ENCODE measurements at regions not wholly inside any gene's neighbourhood (a gene's known extent, or its start where the extent isn't known, plus 50 kb on each side); places are given as distances from the start of the nearest gene placed in this dataset.
"Not testable (repeated sequence)": the region's sequence is repeated elsewhere in the genome, so short reads cannot be mapped to it uniquely, and the experiment has no call there.

GRCh38 chr7:94149789-94150545, 145.8 kb upstream of the BET1 start:
- Histone ChIP-seq H3K4me3 (ENCODE audit: low read depth, low read length) (no peak overlapping the region), H3K9me3 (no peaks in the 10 kb centered on the region)
- no peak for DNase-seq

GRCh38 chr7:94154182-94154581, 150.0 kb upstream of the BET1 start:
- no peak for DNase-seq
- TF ChIP-seq CTCF (IDR thresholded peaks at IDR 0.05; ENCODE audit: low read depth, low read length): no peak
- Histone ChIP-seq H3K4me1 (no peaks in the 10 kb centered on the region), H3K4me3 (ENCODE audit: low read depth, low read length) (no peak overlapping the region), H3K27me3 (no peaks in the 10 kb centered on the region), H3K36me3 (no peaks in the 10 kb centered on the region), H3K9me3 (no peaks in the 10 kb centered on the region)

More at GRCh38 chr7:94149789-94150545, 145.8 kb upstream of the BET1 start:
- no peaks in the 10 kb centered on the region for H3K36me3 ChIP-seq
- H3K27me3 ChIP-seq: no peaks in the 10 kb centered on the region
- no peak for TF ChIP-seq CTCF (IDR thresholded peaks at IDR 0.05; ENCODE audit: low read depth, low read length)
- no peaks in the 10 kb centered on the region for H3K4me1 ChIP-seq

- no peak for TF ChIP-seq CTCF (IDR thresholded peaks at IDR 0.05; ENCODE audit: low read depth, low read length)
- no peak for DNase-seq
- Histone ChIP-seq H3K9me3 (no peaks in the 10 kb centered on the region), H3K36me3 (no peaks in the 10 kb centered on the region), H3K4me1 (no peaks in the 10 kb centered on the region), H3K27me3 (no peaks in the 10 kb centered on the region), H3K4me3 (ENCODE audit: low read depth, low read length) (no peak overlapping the region)
Observed at GRCh38 chr7:94154858-94155257, 150.7 kb upstream of the BET1 start.

- H3K9me3 ChIP-seq; H3K36me3 ChIP-seq; H3K27me3 ChIP-seq; H3K4me3 ChIP-seq (ENCODE audit: low read depth, low read length); DNase-seq; H3K4me1 ChIP-seq: not testable (repeated sequence)
Observed at GRCh38 chr7:94157659-94158306, 153.6 kb upstream of the BET1 start.

GRCh38 chr7:94160719-94161435, 156.7 kb upstream of the BET1 start:
- DNase-seq: no peak
- TF ChIP-seq CTCF (IDR thresholded peaks at IDR 0.05; ENCODE audit: low read depth, low read length): no peak
- Histone ChIP-seq H3K4me3 (ENCODE audit: low read depth, low read length) (no peak overlapping the region), H3K27me3 (no peaks in the 10 kb centered on the region), H3K36me3 (no peaks in the 10 kb centered on the region), H3K9me3 (no peaks in the 10 kb centered on the region), H3K4me1 (no peaks in the 10 kb centered on the region)

- Histone ChIP-seq H3K36me3 (no peaks in the 10 kb centered on the region), H3K4me1 (no peaks in the 10 kb centered on the region), H3K4me3 (ENCODE audit: low read depth, low read length) (no peak overlapping the region), H3K27me3 (no peaks in the 10 kb centered on the region), H3K9me3 (no peaks in the 10 kb centered on the region)
- no peak for TF ChIP-seq CTCF (IDR thresholded peaks at IDR 0.05; ENCODE audit: low read depth, low read length)
- DNase-seq: no peak
Observed at GRCh38 chr7:94161476-94161875, 157.3 kb upstream of the BET1 start.
